ENCODE measurements at regions not wholly inside any gene's neighbourhood (a gene's known extent, or its start where the extent isn't known, plus 50 kb on each side); places are given as distances from the start of the nearest gene placed in this dataset.

DNA sequence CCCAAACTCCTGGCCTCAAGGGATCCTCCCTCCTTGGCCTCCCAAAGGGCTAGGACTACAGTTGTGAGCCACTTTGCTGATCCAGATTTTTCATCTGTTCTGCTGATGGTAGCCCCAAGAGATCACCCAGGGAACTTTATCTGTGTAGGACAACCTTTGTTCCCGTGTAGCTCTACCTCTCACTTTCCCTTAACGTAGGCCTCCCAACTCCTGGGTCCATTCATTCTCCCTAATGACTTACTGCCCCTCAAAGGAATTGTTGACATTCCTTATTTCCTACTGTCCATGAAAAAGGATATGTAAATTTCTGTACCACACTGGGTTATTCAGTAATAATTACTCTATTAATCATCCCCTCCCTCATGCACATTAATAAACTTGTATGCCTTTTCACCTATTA lies 51.0 kb upstream of the PHF24 start:
- DNase-seq: no peak
- Mint-ChIP-seq H3K27ac (ENCODE audit: unreplicated experiment) (no peak overlapping the region), H3K4me1 (ENCODE audit: low read depth, unreplicated experiment) (no peaks in the 10 kb centered on the region), H3K36me3 (ENCODE audit: insufficient read depth, unreplicated experiment) (no peaks in the 10 kb centered on the region), H3K27me3 (ENCODE audit: unreplicated experiment) (peaks cover 66% of the 10 kb centered on the region), H3K9me3 (ENCODE audit: low read depth, unreplicated experiment) (no peaks in the 10 kb centered on the region), H3K4me3 (ENCODE audit: low read depth, unreplicated experiment) (no peak overlapping the region)
- no TSS peak for BruUV-seq (replicated peaks)
- TF ChIP-seq CTCF (IDR thresholded peaks at IDR 0.05; ENCODE audit: unreplicated experiment): no peak
- intact Hi-C loops (cut with micrococcal nuclease; ENCODE audit: unreplicated experiment): no loop called here
- CTCF ChIA-PET: interaction anchor here (0.6 kb wide), 1 partner anchor 147 kb away, joined by 4 read pairs; no protein-coding TSS in a partner anchor

- Mint-ChIP-seq H3K4me3 (ENCODE audit: low read depth, unreplicated experiment) (no peak overlapping the region), H3K4me1 (ENCODE audit: low read depth, unreplicated experiment) (no peaks in the 10 kb centered on the region), H3K9me3 (ENCODE audit: low read depth, unreplicated experiment) (no peaks in the 10 kb centered on the region), H3K36me3 (ENCODE audit: insufficient read depth, unreplicated experiment) (no peaks in the 10 kb centered on the region), H3K27ac (ENCODE audit: unreplicated experiment) (no peak overlapping the region), H3K27me3 (ENCODE audit: unreplicated experiment) (peaks cover 52% of the 10 kb centered on the region)
- peak; percentile 71 for DNase-seq
- CTCF ChIA-PET: interaction anchor here (0.6 to 2.3 kb wide), 12 partner anchors 14 to 216 kb away, joined by 3 to 27 read pairs (median 8); partner anchors contain the start of genes ATOSB and DNAJB5
- intact Hi-C loops (cut with micrococcal nuclease; ENCODE audit: unreplicated experiment): loop anchor here (1.0 to 5.0 kb wide), 2 partner anchors 86 to 578 kb away; no protein-coding TSS in a partner anchor
- no TSS peak for BruUV-seq (replicated peaks)
- peak; percentile 57 for TF ChIP-seq CTCF (IDR thresholded peaks at IDR 0.05; ENCODE audit: unreplicated experiment)
These were observed 58.4 kb upstream of the PHF24 start for GRCh38 chr9:34899535-34900158.

GRCh38 chr9:34898846-34899245 lies 59.2 kb upstream of the PHF24 start:
- no peaks in the 10 kb centered on the region for H3K9me3 Mint-ChIP-seq (ENCODE audit: low read depth, unreplicated experiment)
- H3K27me3 Mint-ChIP-seq (ENCODE audit: unreplicated experiment): peaks cover 55% of the 10 kb centered on the region
- H3K36me3 Mint-ChIP-seq (ENCODE audit: insufficient read depth, unreplicated experiment): no peaks in the 10 kb centered on the region
- no peak for TF ChIP-seq CTCF (IDR thresholded peaks at IDR 0.05; ENCODE audit: unreplicated experiment)
- intact Hi-C loops (cut with micrococcal nuclease; ENCODE audit: unreplicated experiment): loop anchor here (1.0 kb wide), 1 partner anchor 86 kb away; no protein-coding TSS in a partner anchor
- no peak overlapping the region for H3K27ac Mint-ChIP-seq (ENCODE audit: unreplicated experiment)
- no peaks in the 10 kb centered on the region for H3K4me1 Mint-ChIP-seq (ENCODE audit: low read depth, unreplicated experiment)
- no peak for DNase-seq
- H3K4me3 Mint-ChIP-seq (ENCODE audit: low read depth, unreplicated experiment): no peak overlapping the region
- no TSS peak for BruUV-seq (replicated peaks)
- CTCF ChIA-PET: interaction anchor here (0.6 to 2.3 kb wide), 11 partner anchors 13 to 196 kb away, joined by 3 to 27 read pairs (median 8); partner anchors contain the start of gene DNAJB5

GRCh38 chr9:34896112-34896511 lies 62.0 kb upstream of the PHF24 start:
- BruUV-seq (replicated peaks): no TSS peak
- no peaks in the 10 kb centered on the region for H3K4me1 Mint-ChIP-seq (ENCODE audit: low read depth, unreplicated experiment)
- H3K9me3 Mint-ChIP-seq (ENCODE audit: low read depth, unreplicated experiment): no peaks in the 10 kb centered on the region
- no peak for DNase-seq
- CTCF ChIA-PET: no interaction called here
- intact Hi-C loops (cut with micrococcal nuclease; ENCODE audit: unreplicated experiment): no loop called here
- H3K36me3 Mint-ChIP-seq (ENCODE audit: insufficient read depth, unreplicated experiment): no peaks in the 10 kb centered on the region
- H3K27me3 Mint-ChIP-seq (ENCODE audit: unreplicated experiment): peaks cover 82% of the 10 kb centered on the region
- H3K4me3 Mint-ChIP-seq (ENCODE audit: low read depth, unreplicated experiment): no peak overlapping the region
- no peak for TF ChIP-seq CTCF (IDR thresholded peaks at IDR 0.05; ENCODE audit: unreplicated experiment)
- H3K27ac Mint-ChIP-seq (ENCODE audit: unreplicated experiment): no peak overlapping the region

Data from Calu3 (cell line).